ENCODE measurements at regions not wholly inside any gene's neighbourhood (a gene's known extent, or its start where the extent isn't known, plus 50 kb on each side); places are given as distances from the start of the nearest gene placed in this dataset.

DNA sequence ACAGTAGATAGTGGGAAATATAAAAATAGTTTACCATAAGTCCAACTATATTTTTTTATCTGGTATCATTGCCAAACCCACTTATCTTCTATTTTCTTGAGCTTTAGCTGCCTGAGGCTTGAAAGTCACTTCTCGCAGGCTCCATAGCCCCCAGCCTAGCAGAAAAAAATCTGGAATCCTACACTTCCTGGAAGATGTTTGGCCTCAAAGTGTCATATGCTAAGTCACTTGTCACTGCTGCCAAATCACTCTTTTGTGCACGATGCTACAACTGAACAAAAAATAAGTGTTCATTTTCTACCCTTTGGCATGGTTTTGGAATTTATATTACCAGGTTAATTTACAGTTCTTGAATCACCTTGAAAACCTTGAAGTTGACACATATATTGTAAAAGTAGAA is 612.5 kb upstream of the ATXN8OS start:
- H3K4me3 ChIP-seq (ENCODE audit: low read depth in 1 of 3, low read length in 3 of 3), result no peak overlapping the region
- no peaks in the 10 kb centered on the region for H3K9me3 ChIP-seq (ENCODE audit: control insufficient read depth in 2 of 2, insufficient read depth in 1 of 2, low read depth in 1 of 2, low read length in 1 of 2)
- H3K4me1 ChIP-seq (ENCODE audit: control insufficient read depth in 3 of 3, insufficient read depth in 2 of 3, low read depth in 1 of 3, low read length in 2 of 3), result no peaks in the 10 kb centered on the region
- FAIRE-seq, result no peak
- no peak for DNase-seq
- no peaks in the 10 kb centered on the region for H3K27me3 ChIP-seq (ENCODE audit: control insufficient read depth in 3 of 3, insufficient read depth in 3 of 3, low read length in 3 of 3)
- 78 to 86% (median 82%) methylated on average over 2 of the region's 2 CpGs for WGBS, 3 donors
- H3K27ac ChIP-seq (ENCODE audit: low read depth in 1 of 3, low read length in 2 of 3), result no peak overlapping the region
- no peaks in the 10 kb centered on the region for H3K36me3 ChIP-seq (ENCODE audit: control insufficient read depth in 3 of 3, insufficient read depth in 2 of 3, low read depth in 1 of 3, low read length in 3 of 3)

GRCh38 chr13:69487576-69487975 is 620.0 kb upstream of the ATXN8OS start:
- Histone ChIP-seq H3K27me3 (ENCODE audit: control insufficient read depth in 3 of 3, insufficient read depth in 3 of 3, low read length in 3 of 3) (no peaks in the 10 kb centered on the region), H3K4me1 (ENCODE audit: control insufficient read depth in 3 of 3, insufficient read depth in 2 of 3, low read depth in 1 of 3, low read length in 2 of 3) (no peaks in the 10 kb centered on the region), H3K36me3 (ENCODE audit: control insufficient read depth in 3 of 3, insufficient read depth in 2 of 3, low read depth in 1 of 3, low read length in 3 of 3) (no peaks in the 10 kb centered on the region), H3K27ac (ENCODE audit: low read depth in 1 of 3, low read length in 2 of 3) (no peak overlapping the region), H3K9me3 (ENCODE audit: control insufficient read depth in 2 of 2, insufficient read depth in 1 of 2, low read depth in 1 of 2, low read length in 1 of 2) (peaks cover 0 to 9% of the 10 kb centered on the region in 2 donors), H3K4me3 (ENCODE audit: low read depth in 1 of 3, low read length in 3 of 3) (no peak overlapping the region)
- no peak for FAIRE-seq
- peak in 1 of 2 donors; percentile 39 for DNase-seq

GRCh38 chr13:69485991-69486592 is 621.5 kb upstream of the ATXN8OS start:
- no peaks in the 10 kb centered on the region for H3K4me1 ChIP-seq (ENCODE audit: control insufficient read depth in 3 of 3, insufficient read depth in 2 of 3, low read depth in 1 of 3, low read length in 2 of 3)
- FAIRE-seq (no peak), DNase-seq (no peak)
- no peak overlapping the region for H3K27ac ChIP-seq (ENCODE audit: low read depth in 1 of 3, low read length in 2 of 3)
- H3K27me3 ChIP-seq (ENCODE audit: control insufficient read depth in 3 of 3, insufficient read depth in 3 of 3, low read length in 3 of 3), result no peaks in the 10 kb centered on the region
- H3K9me3 ChIP-seq (ENCODE audit: control insufficient read depth in 2 of 2, insufficient read depth in 1 of 2, low read depth in 1 of 2, low read length in 1 of 2), result peaks cover 0 to 9% of the 10 kb centered on the region in 2 donors
- no peak overlapping the region for H3K4me3 ChIP-seq (ENCODE audit: low read depth in 1 of 3, low read length in 3 of 3)
- WGBS, 3 donors, result 63 to 68% (median 66%) methylated on average over 4 of the region's 4 CpGs
- no peaks in the 10 kb centered on the region for H3K36me3 ChIP-seq (ENCODE audit: control insufficient read depth in 3 of 3, insufficient read depth in 2 of 3, low read depth in 1 of 3, low read length in 3 of 3)

DNA sequence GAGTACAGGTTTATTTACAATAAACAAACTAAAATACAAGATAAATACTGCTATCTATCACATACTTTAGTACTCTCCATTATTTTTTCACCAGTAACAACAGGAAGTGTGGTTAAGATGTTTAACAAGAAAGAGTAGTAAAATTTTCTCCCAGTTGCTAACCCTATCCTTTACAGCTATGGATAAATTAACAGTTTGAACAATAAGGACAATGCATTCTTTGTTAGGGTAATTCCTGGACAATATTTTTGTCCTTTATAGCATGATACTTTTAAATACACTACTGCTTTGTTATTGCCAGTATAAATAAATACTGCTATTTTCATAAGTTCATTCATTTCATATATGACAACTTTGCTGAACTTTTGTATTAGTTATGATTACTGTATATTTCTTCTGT is 630.2 kb upstream of the ATXN8OS start:
- H3K4me3 ChIP-seq (ENCODE audit: low read depth in 1 of 3, low read length in 3 of 3), result no peak overlapping the region

DNA sequence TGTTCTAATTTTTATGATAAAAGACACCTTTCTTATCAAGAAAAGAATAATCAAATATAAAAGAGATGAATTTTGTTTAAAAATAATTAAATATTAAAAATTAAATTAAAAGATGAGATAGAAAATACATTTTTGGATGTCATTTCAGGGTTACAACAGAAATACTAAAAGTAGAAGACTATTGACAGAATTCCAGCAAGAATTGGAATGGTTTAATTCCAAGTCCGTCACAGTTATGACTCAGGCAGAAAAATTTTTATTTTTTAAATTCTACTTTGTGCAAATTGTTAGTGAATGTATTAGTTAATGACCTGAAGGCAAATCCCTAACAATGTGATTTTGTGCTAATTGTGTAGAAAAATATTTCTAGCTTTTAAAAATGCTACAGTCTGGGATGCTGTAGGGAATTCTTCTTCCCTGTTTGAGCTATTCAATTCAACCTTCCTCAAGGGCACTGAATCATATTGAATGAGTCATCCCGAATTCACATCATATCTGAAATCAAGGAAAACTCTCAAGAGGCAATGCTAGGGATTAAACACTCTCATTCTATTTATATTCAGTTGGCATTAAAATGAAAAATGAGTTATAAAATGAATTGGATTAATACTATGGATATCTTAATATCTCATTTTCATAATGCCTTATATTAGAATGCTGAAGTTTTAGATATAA is 633.5 kb upstream of the ATXN8OS start:
- no peaks in the 10 kb centered on the region for H3K27me3 ChIP-seq (ENCODE audit: control insufficient read depth in 3 of 3, insufficient read depth in 3 of 3, low read length in 3 of 3)
- H3K4me3 ChIP-seq (ENCODE audit: low read depth in 1 of 3, low read length in 3 of 3), result no peak overlapping the region
- DNase-seq (no peak), FAIRE-seq (no peak)
- 58 to 66% (median 66%) methylated on average over 2 of the region's 2 CpGs for WGBS, 3 donors
- no peaks in the 10 kb centered on the region for H3K36me3 ChIP-seq (ENCODE audit: control insufficient read depth in 3 of 3, insufficient read depth in 2 of 3, low read depth in 1 of 3, low read length in 3 of 3)
- no peaks in the 10 kb centered on the region for H3K4me1 ChIP-seq (ENCODE audit: control insufficient read depth in 3 of 3, insufficient read depth in 2 of 3, low read depth in 1 of 3, low read length in 2 of 3)
- H3K27ac ChIP-seq (ENCODE audit: low read depth in 1 of 3, low read length in 2 of 3), result no peak overlapping the region
- no peaks in the 10 kb centered on the region for H3K9me3 ChIP-seq (ENCODE audit: control insufficient read depth in 2 of 2, insufficient read depth in 1 of 2, low read depth in 1 of 2, low read length in 1 of 2)

More for the DNA sequence above, 630.2 kb upstream of the ATXN8OS start:
- Histone ChIP-seq H3K36me3 (ENCODE audit: control insufficient read depth in 3 of 3, insufficient read depth in 2 of 3, low read depth in 1 of 3, low read length in 3 of 3) (no peaks in the 10 kb centered on the region), H3K27me3 (ENCODE audit: control insufficient read depth in 3 of 3, insufficient read depth in 3 of 3, low read length in 3 of 3) (no peaks in the 10 kb centered on the region), H3K27ac (ENCODE audit: low read depth in 1 of 3, low read length in 2 of 3) (no peak overlapping the region), H3K9me3 (ENCODE audit: control insufficient read depth in 2 of 2, insufficient read depth in 1 of 2, low read depth in 1 of 2, low read length in 1 of 2) (no peaks in the 10 kb centered on the region), H3K4me1 (ENCODE audit: control insufficient read depth in 3 of 3, insufficient read depth in 2 of 3, low read depth in 1 of 3, low read length in 2 of 3) (no peaks in the 10 kb centered on the region)
- FAIRE-seq (no peak), DNase-seq (no peak)

- FAIRE-seq, result no peak
- no peak overlapping the region for H3K4me3 ChIP-seq (ENCODE audit: low read depth in 1 of 3, low read length in 3 of 3)
- H3K36me3 ChIP-seq (ENCODE audit: control insufficient read depth in 3 of 3, insufficient read depth in 2 of 3, low read depth in 1 of 3, low read length in 3 of 3), result no peaks in the 10 kb centered on the region
- DNase-seq, result peak; percentile 13 to 48
- H3K27me3 ChIP-seq (ENCODE audit: control insufficient read depth in 3 of 3, insufficient read depth in 3 of 3, low read length in 3 of 3), result no peaks in the 10 kb centered on the region
- WGBS, 3 donors, result 17 to 51% (median 41%) methylated on average over 2 of the region's 2 CpGs
- no peak overlapping the region for H3K27ac ChIP-seq (ENCODE audit: low read depth in 1 of 3, low read length in 2 of 3)
- no peaks in the 10 kb centered on the region for H3K4me1 ChIP-seq (ENCODE audit: control insufficient read depth in 3 of 3, insufficient read depth in 2 of 3, low read depth in 1 of 3, low read length in 2 of 3)
- H3K9me3 ChIP-seq (ENCODE audit: control insufficient read depth in 2 of 2, insufficient read depth in 1 of 2, low read depth in 1 of 2, low read length in 1 of 2), result no peaks in the 10 kb centered on the region
These were observed 639.0 kb upstream of the ATXN8OS start for GRCh38 chr13:69468624-69469023.

DNA sequence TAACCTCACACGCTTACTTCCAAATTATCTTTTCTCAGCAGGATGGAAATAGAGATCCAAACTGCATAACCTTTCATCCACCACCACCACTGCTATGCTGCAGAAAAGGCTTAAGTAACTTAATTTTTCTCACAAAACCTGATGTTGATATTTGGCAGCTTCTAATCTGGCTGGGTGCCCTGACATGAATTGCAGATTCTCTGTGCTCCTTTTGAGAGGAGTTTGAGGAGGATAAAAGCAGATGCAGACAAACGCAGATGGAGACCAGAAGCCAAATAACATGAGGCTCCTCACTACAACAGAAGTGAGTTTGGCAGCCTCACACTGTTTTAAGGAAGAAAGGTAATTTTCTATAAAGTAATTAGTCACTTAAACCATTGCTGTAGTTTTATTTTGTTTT is 646.2 kb upstream of the ATXN8OS start:
- Histone ChIP-seq H3K4me1 (ENCODE audit: control insufficient read depth in 3 of 3, insufficient read depth in 2 of 3, low read depth in 1 of 3, low read length in 2 of 3) (no peaks in the 10 kb centered on the region), H3K9me3 (ENCODE audit: control insufficient read depth in 2 of 2, insufficient read depth in 1 of 2, low read depth in 1 of 2, low read length in 1 of 2) (no peaks in the 10 kb centered on the region), H3K27me3 (ENCODE audit: control insufficient read depth in 3 of 3, insufficient read depth in 3 of 3, low read length in 3 of 3) (no peaks in the 10 kb centered on the region), H3K4me3 (ENCODE audit: low read depth in 1 of 3, low read length in 3 of 3) (no peak overlapping the region), H3K27ac (ENCODE audit: low read depth in 1 of 3, low read length in 2 of 3) (no peak overlapping the region), H3K36me3 (ENCODE audit: control insufficient read depth in 3 of 3, insufficient read depth in 2 of 3, low read depth in 1 of 3, low read length in 3 of 3) (no peaks in the 10 kb centered on the region)
- no peak for DNase-seq
- FAIRE-seq, result no peak
- WGBS, 3 donors, result 52 to 63% (median 61%) methylated on average over 2 of the region's 2 CpGs

DNA sequence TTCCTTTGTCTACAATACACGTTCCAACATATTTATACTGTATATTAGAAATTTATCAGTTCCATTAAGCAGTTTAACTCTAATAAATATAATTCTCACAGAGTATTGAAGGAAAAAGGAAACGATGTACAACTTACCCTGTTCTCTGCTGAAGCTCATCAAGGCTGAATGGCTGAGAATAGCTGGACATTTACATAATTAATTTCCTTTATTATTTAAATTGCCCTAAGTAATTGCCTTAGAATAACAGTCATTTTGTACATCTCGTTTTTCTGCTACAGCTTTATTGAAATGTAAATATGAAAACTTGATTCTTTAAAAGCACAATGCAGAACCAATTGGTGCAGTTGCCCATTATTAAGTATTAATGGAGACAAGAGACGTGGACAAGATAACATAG is 648.3 kb upstream of the ATXN8OS start:
- 41 to 57% (median 52%) methylated on average over 4 of the region's 4 CpGs for WGBS, 3 donors
- no peak for DNase-seq
- H3K9me3 ChIP-seq (ENCODE audit: control insufficient read depth in 2 of 2, insufficient read depth in 1 of 2, low read depth in 1 of 2, low read length in 1 of 2), result no peaks in the 10 kb centered on the region
- no peaks in the 10 kb centered on the region for H3K27me3 ChIP-seq (ENCODE audit: control insufficient read depth in 3 of 3, insufficient read depth in 3 of 3, low read length in 3 of 3)
- no peaks in the 10 kb centered on the region for H3K4me1 ChIP-seq (ENCODE audit: control insufficient read depth in 3 of 3, insufficient read depth in 2 of 3, low read depth in 1 of 3, low read length in 2 of 3)
- H3K27ac ChIP-seq (ENCODE audit: low read depth in 1 of 3, low read length in 2 of 3), result no peak overlapping the region
- no peak overlapping the region for H3K4me3 ChIP-seq (ENCODE audit: low read depth in 1 of 3, low read length in 3 of 3)
- no peak for FAIRE-seq
- H3K36me3 ChIP-seq (ENCODE audit: control insufficient read depth in 3 of 3, insufficient read depth in 2 of 3, low read depth in 1 of 3, low read length in 3 of 3), result no peaks in the 10 kb centered on the region

DNA sequence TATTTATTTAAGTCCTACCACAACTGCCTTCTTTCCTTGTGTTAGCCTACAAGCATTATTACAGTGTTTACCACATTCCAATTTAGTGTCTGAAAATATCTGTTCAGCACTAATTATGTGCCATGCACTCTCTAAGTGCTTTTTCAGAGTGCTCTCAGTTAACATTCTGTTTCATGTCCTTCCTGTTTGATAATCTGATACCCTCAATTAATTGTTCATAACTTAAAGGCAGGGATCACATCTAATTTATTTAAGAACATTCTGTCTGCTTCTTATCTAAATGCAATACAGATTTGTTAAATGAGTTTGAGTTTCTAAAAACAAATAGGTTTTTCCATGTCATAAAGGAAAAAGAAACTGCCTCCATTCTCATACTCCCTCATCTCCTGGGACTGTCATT is 649.6 kb upstream of the ATXN8OS start:
- DNase-seq (no peak), FAIRE-seq (no peak)
- no peaks in the 10 kb centered on the region for H3K27me3 ChIP-seq (ENCODE audit: control insufficient read depth in 3 of 3, insufficient read depth in 3 of 3, low read length in 3 of 3)
- H3K9me3 ChIP-seq (ENCODE audit: control insufficient read depth in 2 of 2, insufficient read depth in 1 of 2, low read depth in 1 of 2, low read length in 1 of 2), result no peaks in the 10 kb centered on the region
- H3K27ac ChIP-seq (ENCODE audit: low read depth in 1 of 3, low read length in 2 of 3), result no peak overlapping the region
- no peaks in the 10 kb centered on the region for H3K36me3 ChIP-seq (ENCODE audit: control insufficient read depth in 3 of 3, insufficient read depth in 2 of 3, low read depth in 1 of 3, low read length in 3 of 3)
- H3K4me1 ChIP-seq (ENCODE audit: control insufficient read depth in 3 of 3, insufficient read depth in 2 of 3, low read depth in 1 of 3, low read length in 2 of 3), result no peaks in the 10 kb centered on the region
- H3K4me3 ChIP-seq (ENCODE audit: low read depth in 1 of 3, low read length in 3 of 3), result no peak overlapping the region
